H1 (cell line): ENCODE measurements at regions not wholly inside any gene's neighbourhood (a gene's known extent, or its start where the extent isn't known, plus 50 kb on each side); places are given as distances from the start of the nearest gene placed in this dataset.

Source experiments
- POU5F1 ChIP-seq: IDR thresholded peaks from 2 replicates; pipeline ENCODE4 v1.6.1; 2011; ENCODE audit warnings: low read depth, mild to moderate bottlenecking, low read length, moderate library complexity
- SP2 ChIP-seq: IDR thresholded peaks from 2 replicates; pipeline ENCODE4 v1.6.1; 2012; ENCODE audit warnings: mild to moderate bottlenecking, low read length, inconsistent platforms

DNA sequence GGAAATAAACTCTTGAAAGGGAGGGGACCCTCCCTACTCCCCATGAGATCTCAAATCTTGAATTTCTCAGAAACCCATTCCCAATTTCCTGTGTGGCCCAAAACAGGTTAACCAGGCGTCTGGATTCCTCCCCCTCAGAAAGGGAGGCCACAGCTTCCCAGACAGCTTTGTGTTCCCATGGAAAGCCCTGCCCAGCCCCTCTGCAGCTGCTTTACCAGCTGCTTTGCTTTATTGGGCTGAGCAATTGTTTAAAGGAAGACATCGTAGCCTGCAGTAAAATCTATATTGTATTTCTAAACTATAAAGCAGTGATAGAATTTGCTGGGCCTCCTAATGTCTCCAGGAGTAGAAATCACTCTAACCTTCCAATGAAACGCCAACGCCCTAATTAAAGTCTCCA lies 97.4 kb downstream of the CHST1 start (continued):
- TF ChIP-seq POU5F1 (no peak), SP2 (no peak)
